ENCODE measurements at regions not wholly inside any gene's neighbourhood (a gene's known extent, or its start where the extent isn't known, plus 50 kb on each side); places are given as distances from the start of the nearest gene placed in this dataset.

- no peak for DNase-seq (ENCODE audit: extremely low read depth in 1 of 2, low read depth in 1 of 2)
These were observed 346.6 kb downstream of the TBC1D4 start for GRCh38 chr13:75135325-75135825.

GRCh38 chr13:75132701-75133695 is 349.0 kb downstream of the TBC1D4 start:
- DNase-seq (ENCODE audit: extremely low read depth in 1 of 2, low read depth in 1 of 2), result no peak

GRCh38 chr13:75129331-75129730 is 352.6 kb downstream of the TBC1D4 start:
- DNase-seq (ENCODE audit: extremely low read depth in 1 of 2, low read depth in 1 of 2), result no peak

- DNase-seq (ENCODE audit: extremely low read depth in 1 of 2, low read depth in 1 of 2), result no peak
These were observed 357.6 kb downstream of the TBC1D4 start for GRCh38 chr13:75124415-75124814.

- no peak for DNase-seq (ENCODE audit: extremely low read depth in 1 of 2, low read depth in 1 of 2)
These were observed 358.5 kb downstream of the TBC1D4 start for GRCh38 chr13:75123428-75123827.

- no peak for DNase-seq (ENCODE audit: extremely low read depth in 1 of 2, low read depth in 1 of 2)
These were observed 361.9 kb downstream of the TBC1D4 start for GRCh38 chr13:75120085-75120484.

- no peak for DNase-seq (ENCODE audit: extremely low read depth in 1 of 2, low read depth in 1 of 2)
These were observed 366.8 kb downstream of the TBC1D4 start for GRCh38 chr13:75115171-75115570.

GRCh38 chr13:75103976-75104375 is 378.0 kb downstream of the TBC1D4 start:
- DNase-seq (ENCODE audit: extremely low read depth in 1 of 2, low read depth in 1 of 2), result no peak

GRCh38 chr13:75102001-75102716 is 379.8 kb downstream of the TBC1D4 start:
- no peak for DNase-seq (ENCODE audit: extremely low read depth in 1 of 2, low read depth in 1 of 2)

GRCh38 chr13:75101348-75101747 is 380.6 kb downstream of the TBC1D4 start:
- DNase-seq (ENCODE audit: extremely low read depth in 1 of 2, low read depth in 1 of 2), result no peak

GRCh38 chr13:75092143-75092542 is 389.8 kb downstream of the TBC1D4 start:
- DNase-seq (ENCODE audit: extremely low read depth in 1 of 2, low read depth in 1 of 2), result no peak

- DNase-seq (ENCODE audit: extremely low read depth in 1 of 2, low read depth in 1 of 2), result no peak
These were observed 390.3 kb downstream of the TBC1D4 start for GRCh38 chr13:75091718-75092117.

- no peak for DNase-seq (ENCODE audit: extremely low read depth in 1 of 2, low read depth in 1 of 2)
These were observed 390.9 kb downstream of the TBC1D4 start for GRCh38 chr13:75090872-75091615.

- DNase-seq (ENCODE audit: extremely low read depth in 1 of 2, low read depth in 1 of 2), result no peak
These were observed 393.1 kb downstream of the TBC1D4 start for GRCh38 chr13:75088915-75089314.

GRCh38 chr13:75079226-75079625 is 402.7 kb downstream of the TBC1D4 start:
- DNase-seq (ENCODE audit: extremely low read depth in 1 of 2, low read depth in 1 of 2), result no peak

- DNase-seq (ENCODE audit: extremely low read depth in 1 of 2, low read depth in 1 of 2), result no peak
These were observed 405.5 kb downstream of the TBC1D4 start for GRCh38 chr13:75076476-75076875.

- DNase-seq (ENCODE audit: extremely low read depth in 1 of 2, low read depth in 1 of 2), result no peak
These were observed 408.2 kb downstream of the TBC1D4 start for GRCh38 chr13:75073786-75074185.

GRCh38 chr13:75072891-75073290 is 409.1 kb downstream of the TBC1D4 start:
- no peak for DNase-seq (ENCODE audit: extremely low read depth in 1 of 2, low read depth in 1 of 2)

GRCh38 chr13:75072368-75072767 is 409.6 kb downstream of the TBC1D4 start:
- DNase-seq (ENCODE audit: extremely low read depth in 1 of 2, low read depth in 1 of 2), result no peak

- no peak for DNase-seq (ENCODE audit: extremely low read depth in 1 of 2, low read depth in 1 of 2)
These were observed 410.2 kb downstream of the TBC1D4 start for GRCh38 chr13:75071796-75072195.

GRCh38 chr13:75071395-75071794 is 410.6 kb downstream of the TBC1D4 start:
- no peak for DNase-seq (ENCODE audit: extremely low read depth in 1 of 2, low read depth in 1 of 2)
